ENCODE measurements at regions not wholly inside any gene's neighbourhood (a gene's known extent, or its start where the extent isn't known, plus 50 kb on each side); places are given as distances from the start of the nearest gene placed in this dataset.
"Not testable (repeated sequence)": the region's sequence is repeated elsewhere in the genome, so short reads cannot be mapped to it uniquely, and the experiment has no call there.

- DNase-seq, result no peak
Observed at GRCh38 chr22:48828688-48829087, 999.0 kb downstream of the BRD1 start.

DNA sequence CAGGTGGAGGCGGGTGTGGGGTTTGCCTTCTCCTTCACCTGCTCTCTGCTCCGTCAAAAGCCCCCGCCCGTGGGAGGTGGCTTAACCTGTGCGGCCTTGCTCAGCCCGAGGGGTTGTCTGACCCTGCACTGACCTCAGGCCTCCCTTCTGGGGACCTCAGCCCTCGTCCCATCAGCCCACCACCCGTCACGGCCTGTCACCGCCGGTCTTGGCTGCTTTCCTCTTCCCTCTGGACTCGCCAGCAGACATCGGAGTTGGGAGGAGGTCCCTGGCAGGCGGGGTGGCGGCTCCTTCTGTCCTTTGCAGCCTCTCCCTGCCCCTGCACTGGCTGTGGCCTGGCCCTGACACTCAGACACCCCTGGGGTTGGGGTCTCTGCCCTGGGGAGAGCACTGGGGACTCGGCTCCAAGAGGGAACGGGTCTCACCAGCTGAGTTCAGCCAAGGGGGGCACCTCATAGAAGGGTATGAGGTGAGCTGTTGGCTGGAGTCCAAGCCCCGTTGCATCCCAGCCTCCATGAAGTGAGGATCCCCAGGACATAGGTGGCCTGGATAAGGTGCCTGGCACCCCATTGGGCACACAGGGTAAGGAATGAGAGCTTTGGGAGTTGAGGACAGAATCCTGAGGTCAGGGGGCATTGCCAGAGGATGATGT, 999.6 kb downstream of the BRD1 start:
- no peak for DNase-seq

DNA sequence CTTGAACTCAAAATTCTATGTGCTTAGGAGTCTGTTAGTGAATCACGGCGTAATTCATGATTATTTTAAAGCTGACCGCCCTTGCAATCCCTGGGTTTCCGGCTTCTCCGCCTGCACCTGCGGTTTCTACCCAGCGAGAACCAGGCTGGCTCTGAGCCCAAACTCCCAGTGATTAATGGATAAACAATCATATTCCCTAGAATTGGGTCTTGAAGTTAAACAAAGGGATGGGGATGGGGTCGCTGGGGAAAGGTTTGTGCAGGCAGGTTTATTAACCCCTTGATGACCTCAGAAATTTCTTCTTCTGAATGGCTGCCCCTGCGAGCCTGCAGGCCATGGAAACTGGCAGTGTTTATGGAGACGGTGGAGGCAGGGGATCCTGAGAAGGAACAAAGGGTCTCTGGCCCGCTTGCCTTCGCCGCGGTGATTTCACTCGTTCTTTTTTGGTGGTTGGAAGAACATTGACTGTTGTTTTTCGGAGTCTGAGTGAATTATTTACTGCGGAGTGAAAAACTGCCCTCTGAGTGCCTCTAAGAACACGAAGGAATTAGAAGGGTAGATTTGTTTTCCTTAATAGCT, 1000.3 kb downstream of the BRD1 start:
- DNase-seq, result no peak

DNA sequence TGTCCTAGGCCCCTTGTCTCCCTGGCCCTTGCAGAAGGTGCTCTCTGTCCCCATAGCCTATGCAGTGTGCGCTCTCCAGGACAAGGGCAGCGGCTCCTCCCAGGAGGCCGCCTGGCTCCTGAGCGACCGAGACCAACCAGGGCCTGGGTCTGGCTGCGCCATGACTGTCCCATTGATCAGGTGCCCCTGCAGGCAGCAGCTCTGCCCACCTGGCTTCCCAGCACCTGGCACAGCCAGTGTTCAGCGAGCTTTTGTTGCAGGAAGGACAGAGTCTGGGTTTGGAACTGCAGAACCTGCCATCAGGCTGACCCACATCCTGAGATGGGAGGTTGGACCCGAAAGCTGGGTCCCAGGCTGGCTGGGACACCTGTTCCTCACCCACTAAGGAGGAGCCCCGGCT, 1001.1 kb downstream of the BRD1 start:
- DNase-seq, result no peak

DNA sequence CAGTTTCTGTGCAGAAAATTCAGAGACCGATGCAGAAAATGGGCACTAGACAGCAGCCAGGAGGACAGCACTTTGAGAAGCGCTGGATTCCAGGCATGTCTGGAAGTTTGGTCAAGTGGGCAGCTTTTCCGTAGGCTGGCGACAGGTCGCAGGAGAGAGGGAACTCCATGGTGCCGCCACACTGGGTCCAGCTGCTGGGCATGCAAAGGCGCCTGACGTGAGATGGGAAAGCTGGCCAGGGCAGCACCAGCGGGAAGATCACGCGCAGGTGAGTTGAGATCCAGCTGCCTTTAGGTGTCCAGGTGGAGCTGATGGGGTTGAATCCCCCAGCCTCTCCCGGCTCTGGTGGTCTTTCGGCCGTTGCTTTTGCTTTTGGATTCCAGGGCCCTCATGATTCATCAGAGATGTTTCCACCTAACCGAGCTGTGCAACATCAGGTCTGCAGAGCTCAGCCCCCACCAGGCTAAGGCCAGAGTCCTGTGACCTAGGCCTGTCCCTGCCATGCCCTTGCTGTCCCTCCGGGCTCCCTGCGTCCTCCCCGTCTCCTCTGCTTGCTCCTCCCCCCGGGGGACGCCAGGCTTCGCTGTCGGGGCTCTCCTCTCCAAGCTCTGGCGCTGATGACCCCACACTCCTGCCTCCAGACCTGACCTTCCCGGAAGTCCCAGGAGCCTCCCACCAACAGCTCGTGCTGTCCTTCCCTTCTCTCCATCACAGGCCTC, 1001.7 kb downstream of the BRD1 start:
- DNase-seq, result no peak

DNA sequence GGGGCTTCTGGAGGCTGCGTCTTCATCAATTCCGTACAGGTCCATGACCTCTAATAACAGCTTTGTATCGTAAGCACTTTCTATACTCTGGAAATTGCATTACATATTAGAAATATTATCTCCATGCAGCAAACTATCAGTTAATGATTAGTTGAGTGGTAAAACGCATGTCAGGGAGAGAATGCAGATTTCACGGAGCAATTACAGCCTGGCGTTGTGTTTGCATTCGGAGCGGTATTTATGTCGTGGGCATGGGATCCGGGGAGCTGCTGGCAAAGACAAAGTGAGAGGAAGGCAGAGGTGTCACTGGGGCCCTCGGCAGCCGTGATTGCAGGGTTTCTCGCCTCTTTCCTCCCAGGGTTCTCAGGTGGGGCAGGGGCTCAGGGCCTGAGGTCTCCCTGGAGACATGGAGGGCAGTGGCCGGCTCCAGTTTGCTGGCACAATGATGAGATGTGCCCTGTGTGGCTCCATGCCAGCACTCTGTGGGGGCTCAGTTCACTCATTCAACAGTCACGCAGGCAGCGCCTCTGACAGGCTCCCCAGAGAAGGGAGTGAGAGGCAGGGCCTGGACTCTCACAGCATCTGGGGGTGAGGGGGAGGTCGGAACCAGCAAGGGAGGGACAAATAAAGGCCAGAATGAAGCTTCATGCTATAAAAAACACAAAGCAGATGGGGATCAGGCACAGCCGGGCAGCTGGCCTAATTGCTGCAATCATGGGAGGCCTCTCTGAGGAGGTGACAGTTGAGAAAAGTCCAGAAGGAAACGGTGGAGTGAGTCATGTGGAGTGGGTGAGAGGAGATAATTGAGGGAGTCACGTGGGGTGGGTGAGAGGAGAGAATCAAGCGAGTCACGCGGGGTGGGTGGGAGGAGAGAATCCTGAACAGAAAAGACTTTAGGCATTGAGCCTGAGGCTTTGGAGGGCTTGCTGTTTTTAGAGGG, 1002.7 kb downstream of the BRD1 start:
- DNase-seq, result no peak

DNA sequence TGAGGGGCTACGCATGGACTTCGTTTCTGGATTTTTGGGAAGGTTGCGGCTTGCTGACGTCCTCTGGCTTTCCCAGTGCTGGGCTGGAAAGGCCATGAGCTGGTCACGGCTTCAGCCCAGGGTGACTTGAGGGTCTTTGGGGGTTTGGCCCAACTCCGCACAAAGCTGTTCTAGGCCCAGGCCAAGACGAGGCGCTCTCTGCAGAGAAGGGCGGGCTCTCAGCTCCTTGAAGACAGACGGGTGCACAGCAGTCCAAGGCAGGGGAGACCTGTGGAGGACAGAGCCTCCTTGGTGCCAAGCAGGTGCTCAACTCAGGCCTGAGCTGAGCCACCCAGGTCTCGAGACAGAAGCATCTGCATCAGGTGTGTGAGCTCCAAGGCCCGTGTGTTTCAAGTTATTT, 1003.7 kb downstream of the BRD1 start:
- DNase-seq, result no peak

DNA sequence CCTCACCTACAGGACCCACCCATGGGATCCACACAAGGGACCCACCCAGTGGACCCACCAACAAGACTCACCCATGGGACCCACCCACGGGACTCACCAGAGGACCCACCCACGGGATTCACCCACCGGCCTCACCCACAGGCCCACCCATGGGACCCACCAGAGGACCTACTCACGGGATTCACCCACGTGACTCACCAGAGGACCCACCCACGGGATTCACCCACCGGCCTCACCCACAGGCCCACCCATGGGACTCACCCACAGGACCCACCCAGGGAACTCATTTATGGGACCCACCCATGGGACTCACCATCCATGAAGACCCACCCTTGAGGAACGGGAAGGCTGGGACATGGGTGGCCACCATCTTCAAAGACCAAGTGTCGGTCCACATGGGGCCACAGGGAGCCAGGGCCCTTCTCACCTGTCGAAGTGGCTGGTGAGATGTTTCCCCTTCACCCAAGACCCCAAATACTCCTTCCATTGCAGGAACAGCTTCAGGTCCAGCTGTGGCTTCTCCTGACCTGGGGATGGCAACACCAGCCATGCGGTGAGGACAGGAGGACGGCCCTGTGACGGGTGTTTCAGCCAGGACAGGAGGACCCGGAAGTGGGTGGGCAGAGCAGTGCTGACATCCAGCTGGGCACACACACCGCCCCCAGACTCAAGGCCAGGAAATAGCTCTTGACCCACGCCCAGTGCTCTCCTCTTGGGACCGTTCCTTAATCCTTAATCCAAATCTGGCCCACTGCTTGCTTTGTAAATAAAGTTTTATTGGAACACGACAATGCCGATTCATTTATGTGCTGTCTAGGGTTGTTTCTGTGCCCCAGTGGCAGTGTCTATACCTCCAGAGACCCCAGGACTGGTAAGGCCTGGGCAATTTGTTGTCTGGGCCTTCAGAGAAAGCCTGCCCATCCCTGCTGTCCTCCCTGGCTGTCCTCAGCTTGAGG, 1005.1 kb downstream of the BRD1 start:
- DNase-seq, result no peak

DNA sequence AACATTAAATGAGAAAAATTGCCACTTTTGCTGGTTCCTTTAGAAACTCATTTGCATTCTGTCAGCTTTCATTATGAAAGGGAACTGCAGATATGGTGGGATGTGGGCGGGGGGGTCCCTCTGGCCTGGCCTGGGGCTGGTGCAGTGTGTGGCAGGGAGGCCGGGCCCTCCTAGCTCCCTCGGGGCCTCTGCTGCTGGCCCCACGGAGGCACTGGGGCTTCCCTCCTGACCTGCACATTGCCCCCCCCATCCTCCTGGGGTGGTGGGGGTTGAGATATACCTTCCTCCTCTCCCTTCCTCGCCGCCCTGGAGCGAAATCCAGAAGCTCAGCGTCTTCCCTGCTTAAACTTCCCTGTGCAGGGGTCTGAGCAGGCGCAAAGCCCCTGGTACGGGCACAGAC, 1005.9 kb downstream of the BRD1 start:
- no peak for DNase-seq

- no peak for DNase-seq
Observed at GRCh38 chr22:48821346-48821690, 1006.4 kb downstream of the BRD1 start.

- DNase-seq, result no peak
Observed at GRCh38 chr22:48820481-48821345, 1007.0 kb downstream of the BRD1 start.

DNA sequence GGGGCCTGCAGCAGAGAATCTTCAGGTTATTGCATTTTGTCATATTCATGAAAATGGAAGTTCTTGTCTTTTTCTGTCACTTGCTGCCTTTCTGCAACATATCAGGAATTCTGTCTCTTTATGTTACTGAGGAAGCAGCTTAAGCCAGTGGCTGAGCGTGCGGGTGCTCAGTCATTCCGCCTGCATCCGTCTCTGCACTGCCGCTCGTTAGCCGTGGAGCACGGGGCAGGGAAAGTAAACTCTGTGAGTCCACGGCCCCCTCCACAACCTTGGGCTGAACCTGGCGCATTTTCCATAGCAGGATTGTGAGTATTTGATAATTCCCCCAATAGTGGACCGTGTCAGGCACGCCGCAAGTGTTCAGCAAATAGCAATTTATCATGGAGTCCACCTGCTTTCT, 1007.7 kb downstream of the BRD1 start:
- no peak for DNase-seq

DNA sequence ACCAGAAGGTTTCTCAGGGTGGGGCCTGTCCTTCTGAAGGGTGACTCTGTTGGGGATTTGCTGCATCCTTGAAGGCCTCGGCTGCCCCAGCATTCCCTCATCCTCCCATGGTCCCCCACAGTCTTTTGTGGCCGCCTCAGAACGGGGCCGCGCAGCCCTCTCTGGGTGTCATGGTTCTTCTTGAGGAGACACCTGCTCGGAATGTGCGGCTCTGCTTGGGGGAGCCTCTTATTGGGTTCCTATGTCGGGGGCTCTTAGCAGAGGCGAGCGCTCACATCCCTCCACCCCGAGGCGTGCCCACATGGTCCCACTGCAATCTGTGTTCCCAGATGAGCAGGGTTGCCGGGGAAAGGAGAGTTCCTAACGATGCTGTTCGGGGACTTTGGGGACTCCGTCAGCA, 1008.4 kb downstream of the BRD1 start:
- DNase-seq, result no peak

DNA sequence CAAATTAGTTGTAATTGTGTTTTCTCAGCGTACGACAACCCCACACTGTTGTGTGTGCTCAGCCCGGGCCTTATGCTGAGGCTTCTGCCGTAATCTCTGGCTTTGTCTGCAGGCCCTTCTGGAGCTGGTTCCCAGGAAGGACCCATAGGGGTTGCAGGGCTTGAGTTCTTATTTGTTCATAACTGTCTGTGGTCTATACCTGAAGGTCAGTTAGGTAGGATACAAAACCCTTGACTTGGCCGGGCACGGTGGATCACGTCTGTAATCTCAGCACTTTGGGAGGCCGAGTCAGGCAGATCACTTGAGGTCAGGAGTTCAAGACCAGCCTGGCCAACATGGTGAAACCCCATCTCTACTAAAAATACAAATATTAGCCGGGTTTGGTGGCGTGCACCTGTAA, 1010.2 kb downstream of the BRD1 start:
- DNase-seq, result not testable (repeated sequence)

- no peak for DNase-seq
Observed at GRCh38 chr22:48811885-48812284, 1015.8 kb downstream of the BRD1 start.

DNA sequence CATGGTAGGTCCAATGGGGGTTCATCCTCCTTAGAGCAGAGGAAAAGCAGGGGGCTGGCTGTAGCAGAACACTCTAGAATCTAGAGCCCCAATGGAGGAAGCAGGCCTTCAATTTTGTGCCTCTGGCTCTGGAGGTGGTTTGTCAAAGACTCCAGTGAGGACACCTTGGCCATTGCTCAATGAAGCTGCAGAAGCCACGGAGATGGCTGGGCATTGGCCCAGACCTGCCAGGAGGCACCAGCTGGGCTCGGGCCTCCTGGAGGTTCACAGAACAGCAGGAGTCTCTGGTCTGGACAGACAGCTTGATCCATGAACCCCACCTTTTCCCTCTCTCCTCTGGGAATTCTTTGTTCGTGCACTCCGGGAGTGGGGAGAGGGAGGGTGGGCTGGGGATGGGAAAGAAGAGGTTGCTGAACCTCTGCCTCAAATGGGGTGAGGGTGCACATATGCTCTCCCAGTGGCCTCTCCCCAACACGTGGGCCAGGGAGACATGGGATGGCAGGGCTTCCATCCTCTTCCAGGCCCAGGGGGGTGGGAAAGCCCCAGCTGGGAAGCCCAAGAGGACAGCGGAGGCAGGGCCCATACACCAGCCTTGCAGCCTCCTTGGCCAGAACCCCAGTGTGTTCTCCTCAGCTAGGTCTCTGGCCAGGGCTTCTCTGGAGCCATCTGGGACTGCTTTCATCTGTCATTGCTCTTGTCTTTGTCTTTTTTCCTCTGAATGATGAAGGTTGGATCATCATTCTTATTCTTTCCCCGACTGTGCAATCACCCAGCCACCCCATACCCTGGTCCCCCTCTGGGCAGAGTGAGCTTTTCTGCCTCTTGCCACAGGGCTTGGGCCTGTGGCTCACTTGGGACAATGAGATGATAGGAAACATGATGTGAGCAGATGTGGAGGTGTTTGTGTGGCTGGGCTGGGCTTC, 1019.4 kb downstream of the BRD1 start:
- DNase-seq, result no peak

DNA sequence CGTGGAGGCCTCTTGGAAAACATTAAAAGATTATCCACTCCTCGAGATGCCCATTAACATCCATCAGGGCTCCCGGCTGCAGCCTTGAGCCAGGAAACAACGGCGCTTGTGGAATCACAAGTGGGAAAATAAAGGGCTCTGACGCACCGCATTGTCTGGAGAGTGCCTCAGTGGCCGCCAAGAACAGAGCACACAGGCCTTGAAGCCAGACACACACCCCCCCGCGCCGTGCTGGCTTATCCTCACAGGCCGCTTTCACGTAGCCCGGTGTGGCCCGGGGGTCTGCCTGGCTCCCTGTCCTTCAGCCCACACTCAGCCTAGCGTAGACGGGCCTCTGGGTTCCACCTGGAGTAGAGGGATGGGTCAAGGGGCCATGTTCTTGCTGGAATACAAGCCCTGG, 1020.5 kb downstream of the BRD1 start:
- DNase-seq, result no peak

DNA sequence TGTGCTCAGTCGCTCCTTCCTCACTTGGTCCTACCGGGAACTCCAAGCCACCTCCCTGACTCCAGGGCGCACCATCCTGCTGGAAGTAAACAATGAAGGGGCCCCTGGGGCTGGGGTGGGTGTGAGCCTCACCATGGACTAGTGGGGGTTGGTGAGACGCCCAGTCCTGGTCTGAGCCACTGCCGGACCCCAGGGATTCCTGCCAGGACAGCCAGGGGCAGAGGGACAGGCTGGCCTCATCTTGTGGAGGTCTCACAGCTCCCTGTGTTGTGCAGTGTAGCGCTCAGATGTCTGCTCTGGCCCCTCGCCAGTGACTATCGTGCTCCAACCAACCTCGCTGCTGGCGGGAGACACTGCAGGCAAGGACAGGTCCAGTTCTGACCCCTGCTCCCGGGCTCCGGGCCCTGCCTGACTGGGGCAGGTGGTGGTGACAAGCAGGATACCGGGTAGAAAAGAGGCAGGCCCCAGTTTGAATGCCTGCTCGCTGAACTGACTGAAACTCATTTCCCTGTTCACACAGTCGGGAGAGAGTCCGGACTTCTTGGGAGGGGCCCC, 1021.4 kb downstream of the BRD1 start:
- DNase-seq, result no peak

DNA sequence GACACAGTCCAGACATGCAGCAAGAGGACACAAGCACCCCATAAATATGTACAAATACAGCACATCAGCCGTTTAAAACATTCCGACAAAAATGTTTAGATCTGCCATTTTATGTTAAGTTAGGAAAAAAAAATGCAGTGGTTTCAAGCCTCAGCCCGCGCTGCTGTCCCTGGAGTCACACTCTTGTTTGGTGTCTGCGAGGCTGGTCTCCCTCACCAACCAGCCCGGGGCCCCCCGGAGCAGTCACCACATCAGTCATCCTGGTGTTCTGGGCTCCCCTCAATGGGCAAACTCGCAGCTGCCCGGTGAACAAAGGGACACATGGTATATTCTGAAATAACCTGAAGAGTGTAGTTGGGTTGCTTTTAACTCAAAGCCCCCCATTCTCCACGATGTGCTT, 1022.2 kb downstream of the BRD1 start:
- DNase-seq, result no peak

- no peak for DNase-seq
Observed at GRCh38 chr22:48804811-48805301, 1022.8 kb downstream of the BRD1 start.

Measured in NCI-H1930 (cell line).